ENCODE measurements at regions not wholly inside any gene's neighbourhood (a gene's known extent, or its start where the extent isn't known, plus 50 kb on each side); places are given as distances from the start of the nearest gene placed in this dataset.

DNA sequence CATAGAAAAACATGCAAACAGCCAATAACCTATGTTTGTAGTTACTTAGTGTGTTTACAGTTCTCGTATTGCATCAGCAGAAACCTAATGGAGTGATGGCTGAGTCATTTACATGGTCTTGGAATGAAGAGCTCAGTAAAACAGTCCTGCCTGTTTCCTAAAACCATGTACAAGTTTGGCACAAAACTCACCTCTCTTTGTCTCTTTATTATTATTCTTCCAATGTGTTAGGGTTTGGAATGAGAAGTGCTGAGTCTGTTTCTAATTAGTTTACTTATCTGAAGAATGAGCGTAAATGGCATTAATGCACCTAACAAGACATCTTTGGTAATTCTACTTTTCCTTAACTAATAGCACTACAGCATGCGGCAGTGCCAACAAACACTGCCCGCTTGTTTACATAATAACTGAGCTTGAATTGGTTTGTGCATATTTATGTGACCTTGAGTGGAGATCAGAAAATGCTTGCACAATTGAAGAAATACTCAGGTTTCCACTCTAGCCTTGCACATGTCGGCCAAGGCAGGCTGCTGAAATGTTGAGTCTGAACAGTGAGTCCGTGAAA, 385.4 kb upstream of the SEMA6D start:
- Histone ChIP-seq H4K91ac (replicated peaks; ENCODE audit: insufficient read length, low read length) (no peak overlapping the region), H4K20me1 (replicated peaks in 1 of 2; ENCODE audit: control insufficient read depth in 1 of 2, insufficient read depth in 2 of 2, low read length in 2 of 2) (no peaks in the 10 kb centered on the region), H3K79me1 (ENCODE audit: low read depth, low read length) (no peaks in the 10 kb centered on the region), H3K4me1 (replicated peaks in 1 of 4; ENCODE audit: control insufficient read depth in 3 of 4, insufficient read depth in 4 of 4, low read length in 3 of 4) (peaks cover 0 to 3% (median 0%) of the 10 kb centered on the region in 4 experiments; a peak in 1 of 7 replicates), H2BK5ac (ENCODE audit: low read depth, low read length) (no peak overlapping the region), H3K27ac (ENCODE audit: low read depth, low read length) (no peak overlapping the region), H3K9ac (replicated peaks in 1 of 4; ENCODE audit: extremely low read depth in 1 of 4, low read depth in 3 of 4, low read length in 3 of 4) (no peak overlapping the region), H3K56ac (replicated peaks; ENCODE audit: insufficient read length, low read depth, low read length) (no peak overlapping the region), H2AFZ (ENCODE audit: low read length) (peak overlapping the region; percentile 8; the same call in 1 of the 2 replicates), H3K23ac (ENCODE audit: insufficient read length) (no peak overlapping the region), H2BK12ac (ENCODE audit: low read depth, low read length) (peak overlapping the region; percentile 2; the same call in 1 of the 2 replicates), H4K8ac (ENCODE audit: extremely low read depth, insufficient read depth, low read length) (no peak overlapping the region), H3K27me3 (replicated peaks in 1 of 4; ENCODE audit: control insufficient read depth in 3 of 4, extremely low read depth in 1 of 4, insufficient read depth in 3 of 4, low read length in 3 of 4) (no peaks in the 10 kb centered on the region), H3K4ac (replicated peaks; ENCODE audit: insufficient read length, low read depth, low read length) (no peak overlapping the region), H3K4me2 (ENCODE audit: insufficient read depth in 1 of 2, low read depth in 2 of 2, low read length in 2 of 2) (no peak overlapping the region), H3K79me2 (ENCODE audit: control insufficient read depth in 1 of 2, insufficient read depth in 2 of 2, low read length in 2 of 2) (no peaks in the 10 kb centered on the region), H3K36me3 (ENCODE audit: control insufficient read depth in 2 of 4, insufficient read depth in 4 of 4, low read length in 3 of 4) (no peaks in the 10 kb centered on the region; a peak in 1 of 8 replicates), H2AK5ac (ENCODE audit: low read depth, low read length) (no peak overlapping the region), H4K5ac (ENCODE audit: insufficient read length, low read depth, low read length) (no peak overlapping the region), H3K23me2 (ENCODE audit: low read depth, low read length) (no peaks in the 10 kb centered on the region), H2BK15ac (ENCODE audit: low read length) (no peak overlapping the region), H2BK20ac (ENCODE audit: low read length) (no peak overlapping the region), H3K18ac (ENCODE audit: extremely low read depth, low read length) (no peak overlapping the region), H2BK120ac (replicated peaks; ENCODE audit: low read depth, low read length) (no peak overlapping the region), H3K14ac (ENCODE audit: insufficient read length) (no peak overlapping the region), H3K4me3 (ENCODE audit: extremely low read depth in 1 of 4, insufficient read depth in 2 of 4, low read depth in 3 of 4, low read length in 4 of 4) (no peak overlapping the region), H3K9me3 (ENCODE audit: insufficient read depth in 2 of 2, low read depth in 1 of 2, low read length in 1 of 2) (no peaks in the 10 kb centered on the region)
- CTCF ChIA-PET (ENCODE audit: partially characterized antibody): no interaction called here
- POLR2A ChIA-PET (ENCODE audit: partially characterized antibody): no interaction called here
- no peak for FAIRE-seq
- DNase-seq (ENCODE audit: low read depth in 1 of 2, low spot score in 2 of 2): no peak
- 87% methylated on average over 6 of the region's 6 CpGs; no CpG with 5 or more reads in 1 of the 2 experiments for WGBS, 2 experiments (ENCODE audit: extremely low coverage in 1 of 2, insufficient coverage in 1 of 2, insufficient read length in 1 of 2, insufficient replicate concordance in 2 of 2, low coverage in 1 of 2, low lambda C conversion rate in 2 of 2, missing lambda C conversion rate in 1 of 2)
- no peak for TF ChIP-seq POLR2A (IDR thresholded peaks at IDR 0.05; ENCODE audit: control extremely low read depth in 1 of 2, low read depth in 2 of 2, low read length in 2 of 2)

Data from H1 (cell line).